ENCODE measurements at regions not wholly inside any gene's neighbourhood (a gene's known extent, or its start where the extent isn't known, plus 50 kb on each side); places are given as distances from the start of the nearest gene placed in this dataset.

- DNase-seq (ENCODE audit: low spot score), result no peak
- peaks cover 5% of the 10 kb centered on the region for H3K9me3 ChIP-seq (ENCODE audit: low read depth, low read length, poor library complexity, severe bottlenecking)
- H3K27ac ChIP-seq (ENCODE audit: low read depth, low read length, poor library complexity, severe bottlenecking), result no peak overlapping the region
- TF ChIP-seq CTCF (conservative IDR thresholded peaks at IDR 0.05; ENCODE audit: low read depth, low read length), result no peak
- ChIA-PET POLR2A (ENCODE audit: low non-redundant PET) (no interaction called here), CTCF (no interaction called here)
- BruUV-seq (replicated peaks), result no TSS peak
- intact Hi-C loops (cut with micrococcal nuclease; ENCODE audit: unreplicated experiment), result no loop called here
- no peaks in the 10 kb centered on the region for H3K27me3 ChIP-seq (replicated peaks; ENCODE audit: insufficient read depth, low read depth, low read length, poor library complexity)
- no peak overlapping the region for H3K4me3 ChIP-seq (ENCODE audit: low read depth, low read length, poor library complexity, severe bottlenecking)
- no peaks in the 10 kb centered on the region for H3K36me3 ChIP-seq (ENCODE audit: insufficient read depth, low read length, poor library complexity, severe bottlenecking)
- no peaks in the 10 kb centered on the region for H3K4me1 ChIP-seq (ENCODE audit: insufficient read depth, low read length, poor library complexity, severe bottlenecking)
These were observed 569.9 kb downstream of the UQCRFS1 start for GRCh38 chr19:28642787-28643683.

GRCh38 chr19:28641395-28641794 is 571.6 kb downstream of the UQCRFS1 start:
- POLR2A ChIA-PET (ENCODE audit: low non-redundant PET), result no interaction called here
- Histone ChIP-seq H3K27ac (ENCODE audit: low read depth, low read length, poor library complexity, severe bottlenecking) (no peak overlapping the region), H3K4me1 (ENCODE audit: insufficient read depth, low read length, poor library complexity, severe bottlenecking) (no peaks in the 10 kb centered on the region), H3K9me3 (ENCODE audit: low read depth, low read length, poor library complexity, severe bottlenecking) (peaks cover 5% of the 10 kb centered on the region), H3K27me3 (replicated peaks; ENCODE audit: insufficient read depth, low read depth, low read length, poor library complexity) (no peaks in the 10 kb centered on the region), H3K36me3 (ENCODE audit: insufficient read depth, low read length, poor library complexity, severe bottlenecking) (no peaks in the 10 kb centered on the region), H3K4me3 (ENCODE audit: low read depth, low read length, poor library complexity, severe bottlenecking) (no peak overlapping the region)
- no TSS peak for BruUV-seq (replicated peaks)
- intact Hi-C loops (cut with micrococcal nuclease; ENCODE audit: unreplicated experiment), result no loop called here
- no peak for DNase-seq (ENCODE audit: low spot score)
- CTCF ChIA-PET, result interaction anchor here (0.6 kb wide), 1 partner anchor 87 kb away, joined by 3 read pairs; no protein-coding TSS in a partner anchor
- TF ChIP-seq CTCF (conservative IDR thresholded peaks at IDR 0.05; ENCODE audit: low read depth, low read length) (no peak), EZH2 (IDR thresholded peaks at IDR 0.05; ENCODE audit: borderline replicate concordance, low read depth, low read length, poor library complexity, severe bottlenecking) (no peak)

GRCh38 chr19:28640506-28640905 is 572.4 kb downstream of the UQCRFS1 start:
- intact Hi-C loops (cut with micrococcal nuclease; ENCODE audit: unreplicated experiment), result no loop called here
- DNase-seq (ENCODE audit: low spot score), result no peak
- no TSS peak for BruUV-seq (replicated peaks)
- Histone ChIP-seq H3K36me3 (ENCODE audit: insufficient read depth, low read length, poor library complexity, severe bottlenecking) (no peaks in the 10 kb centered on the region), H3K9me3 (ENCODE audit: low read depth, low read length, poor library complexity, severe bottlenecking) (peaks cover 5% of the 10 kb centered on the region), H3K27ac (ENCODE audit: low read depth, low read length, poor library complexity, severe bottlenecking) (no peak overlapping the region), H3K4me3 (ENCODE audit: low read depth, low read length, poor library complexity, severe bottlenecking) (no peak overlapping the region), H3K4me1 (ENCODE audit: insufficient read depth, low read length, poor library complexity, severe bottlenecking) (no peaks in the 10 kb centered on the region), H3K27me3 (replicated peaks; ENCODE audit: insufficient read depth, low read depth, low read length, poor library complexity) (no peaks in the 10 kb centered on the region)
- ChIA-PET POLR2A (ENCODE audit: low non-redundant PET) (no interaction called here), CTCF (no interaction called here)
- TF ChIP-seq CTCF (conservative IDR thresholded peaks at IDR 0.05; ENCODE audit: low read depth, low read length) (no peak), EZH2 (IDR thresholded peaks at IDR 0.05; ENCODE audit: borderline replicate concordance, low read depth, low read length, poor library complexity, severe bottlenecking) (no peak)
